Islet precursor cell (in vitro differentiated cells): ENCODE measurements at regions not wholly inside any gene's neighbourhood (a gene's known extent, or its start where the extent isn't known, plus 50 kb on each side); places are given as distances from the start of the nearest gene placed in this dataset.
"Not testable (repeated sequence)": the region's sequence is repeated elsewhere in the genome, so short reads cannot be mapped to it uniquely, and the experiment has no call there.

ENCODE experiments used
- DNase-seq: peaks from one replicate; pipeline ENCODE4 v3.0.0-alpha.2; 2018

- peak; percentile 66 for DNase-seq
These were observed 77.6 kb downstream of the SETD4 start for GRCh38 chr21:35982717-35983116.

GRCh38 chr21:35981514-35982070 lies 78.7 kb downstream of the SETD4 start:
- DNase-seq = no peak

- no peak for DNase-seq
These were observed 79.5 kb downstream of the SETD4 start for GRCh38 chr21:35980821-35981220.

GRCh38 chr21:35977860-35978259 lies 82.5 kb downstream of the SETD4 start:
- DNase-seq = not testable (repeated sequence)

- DNase-seq = no peak
These were observed 83.4 kb downstream of the SETD4 start for GRCh38 chr21:35976929-35977328.

GRCh38 chr21:35976481-35976880 lies 83.8 kb downstream of the SETD4 start:
- DNase-seq = no peak

GRCh38 chr21:35974775-35975174 lies 85.6 kb downstream of the SETD4 start:
- DNase-seq = no peak

GRCh38 chr21:35971824-35972223 lies 88.5 kb downstream of the SETD4 start:
- DNase-seq = no peak

- no peak for DNase-seq
These were observed 91.0 kb downstream of the SETD4 start for GRCh38 chr21:35969281-35969680.

GRCh38 chr21:35968564-35968963 lies 91.8 kb downstream of the SETD4 start:
- DNase-seq = no peak

GRCh38 chr21:35965699-35966098 lies 94.6 kb downstream of the SETD4 start:
- no peak for DNase-seq

- DNase-seq = no peak
These were observed 96.3 kb downstream of the SETD4 start for GRCh38 chr21:35963920-35964451.

GRCh38 chr21:35962917-35963316 lies 97.4 kb downstream of the SETD4 start:
- DNase-seq = no peak

GRCh38 chr21:35954066-35954465 lies 106.3 kb downstream of the SETD4 start:
- peak; percentile 7 for DNase-seq

- DNase-seq = peak; percentile 6
These were observed 106.7 kb downstream of the SETD4 start for GRCh38 chr21:35953597-35953996.

GRCh38 chr21:35952651-35953340 lies 107.5 kb downstream of the SETD4 start:
- DNase-seq = peak; percentile 12

- DNase-seq = no peak
These were observed 111.3 kb downstream of the SETD4 start for GRCh38 chr21:35948982-35949381.

GRCh38 chr21:35945089-35945671 lies 115.1 kb downstream of the SETD4 start:
- DNase-seq = no peak

GRCh38 chr21:35943752-35944151 lies 116.6 kb downstream of the SETD4 start:
- no peak for DNase-seq

GRCh38 chr21:35942211-35943144 lies 117.8 kb downstream of the SETD4 start:
- DNase-seq = peak; percentile 32

GRCh38 chr21:35940074-35940927 lies 120.0 kb downstream of the SETD4 start:
- DNase-seq = peak; percentile 69

GRCh38 chr21:35938446-35938845 lies 121.9 kb downstream of the SETD4 start:
- no peak for DNase-seq
